Endothelial cell of umbilical vein (primary cell): ENCODE measurements at regions not wholly inside any gene's neighbourhood (a gene's known extent, or its start where the extent isn't known, plus 50 kb on each side); places are given as distances from the start of the nearest gene placed in this dataset.

Source experiments
- BruUV-seq: library from RNA; stranded (reverse); fragments of 400-500 nt; replicated peaks from 2 replicates; lab custom pipeline; 2021; lab: Mats Ljungman, UMichigan
- CTCF ChIA-PET: fragments of 300-600, 350-600 bp; sonication (Branson Sonifier 250); formaldehyde crosslinking; loops from one replicate; lab custom pipeline; 2021; ENCODE audit warnings: antibody characterized with exemption, inconsistent platforms; lab: Charles Lee
- POLR2A ChIA-PET: fragments of 300-600, 350-600 bp; sonication (Branson Sonifier 250); formaldehyde crosslinking; loops from one replicate; lab custom pipeline; 2021; ENCODE audit warnings: antibody characterized with exemption, inconsistent platforms; lab: Charles Lee
- DNase-seq: peaks from one replicate; pipeline ENCODE4 v3.0.0-alpha.2; 2011; ENCODE audit warnings: low read depth, low spot score
- FAIRE-seq: peaks from 2 replicates; lab custom pipeline; 2011; peaks lifted over from hg19 to GRCh38; lab: Jason Lieb, UNC
- H2AFZ ChIP-seq: 2 replicates; pipeline ENCODE4 v1.6.0; 2012; ENCODE audit warnings: low read depth, low read length, control low read depth, inconsistent platforms
- H3K27ac ChIP-seq: 2 replicates; pipeline ENCODE4 v1.5.1; 2011; ENCODE audit warnings: low read depth, mild to moderate bottlenecking, control low read depth, low read length, moderate library complexity; ENCODE audit not compliant: insufficient read depth
- H3K27me3 ChIP-seq, 2 experiments: 2 replicates each; pipeline versions ENCODE4 v1.6.0 to v1.6.1; 2011; ENCODE audit warnings: low read length in 2 of 2, mixed read lengths in 1 of 2; ENCODE audit not compliant: control insufficient read depth in 2 of 2, insufficient read depth in 2 of 2
- H3K36me3 ChIP-seq, 2 experiments: 2 replicates in 1 of 2; 3 replicates in 1 of 2; pipeline ENCODE4 v1.5.1; 2011; ENCODE audit warnings: low read length in 2 of 2, mild to moderate bottlenecking in 1 of 2, moderate library complexity in 1 of 2; ENCODE audit not compliant: control insufficient read depth in 2 of 2, insufficient read depth in 2 of 2; ENCODE audit errors: extremely low read depth in 1 of 2
- H3K4me1 ChIP-seq: 3 replicates; pipeline ENCODE4 v1.5.1; 2011; ENCODE audit warnings: mild to moderate bottlenecking, low read length; ENCODE audit not compliant: control insufficient read depth, insufficient read depth; ENCODE audit errors: extremely low read depth
- H3K4me2 ChIP-seq: 2 replicates; pipeline ENCODE4 v1.6.1; 2011; ENCODE audit warnings: low read length, control low read depth, mixed read lengths; ENCODE audit not compliant: insufficient read depth
- H3K4me3 ChIP-seq, 3 experiments: fragments of 200-600 bp in 1 of 3; sonication (generic), shearing (Covaris generic) in 1 of 3; replicated peaks in 1 of 3; 2 replicates each; pipeline ENCODE4 v1.5.1; 2011 to 2016; ENCODE audit warnings: control low read depth in 3 of 3, low read length in 3 of 3, mild to moderate bottlenecking in 2 of 3, inconsistent platforms in 1 of 3, low read depth in 1 of 3, moderate library complexity in 1 of 3; ENCODE audit not compliant: insufficient read depth in 1 of 3
- H3K79me2 ChIP-seq: 2 replicates; pipeline ENCODE4 v1.6.0; 2012; ENCODE audit warnings: low read length, inconsistent platforms; ENCODE audit not compliant: control insufficient read depth, insufficient read depth
- H3K9ac ChIP-seq: replicated peaks from 2 replicates; pipeline ENCODE3; 2011; ENCODE audit warnings: low read length, control low read depth; ENCODE audit not compliant: insufficient read depth; ENCODE audit errors: extremely low read depth
- H3K9me1 ChIP-seq: replicated peaks from 3 replicates; pipeline ENCODE4 v1.6.0; 2011; ENCODE audit warnings: mild to moderate bottlenecking, low read length; ENCODE audit not compliant: control insufficient read depth, insufficient read depth; ENCODE audit errors: extremely low read depth
- H3K9me3 ChIP-seq: replicated peaks from 2 replicates; pipeline ENCODE4 v1.5.1; 2012; ENCODE audit warnings: low read length, inconsistent platforms; ENCODE audit not compliant: control insufficient read depth, insufficient read depth
- H4K20me1 ChIP-seq: replicated peaks from 2 replicates; pipeline ENCODE3; 2011; ENCODE audit warnings: mild to moderate bottlenecking, low read length; ENCODE audit not compliant: control insufficient read depth, insufficient read depth; ENCODE audit errors: extremely low read depth
- CTCF ChIP-seq, 2 donors: IDR thresholded peaks; 1 replicate in 1 of 2; 2 replicates in 1 of 2; pipeline ENCODE4 v1.5.1; 2011; ENCODE audit warnings: low read length in 2 of 2, mild to moderate bottlenecking in 2 of 2, moderate library complexity in 2 of 2, control low read depth in 1 of 2, inconsistent platforms in 1 of 2, low read depth in 1 of 2; ENCODE audit not compliant: insufficient read depth in 1 of 2; ENCODE audit errors: extremely low read depth in 1 of 2
- EZH2 ChIP-seq: IDR thresholded peaks from 2 replicates; pipeline ENCODE4 v1.6.1; 2012; ENCODE audit warnings: borderline replicate concordance, low read depth, mild to moderate bottlenecking, moderate library complexity, low read length, inconsistent platforms; ENCODE audit not compliant: severe bottlenecking
- FOS ChIP-seq: IDR thresholded peaks from 2 replicates; pipeline ENCODE4 v1.6.1; 2011; ENCODE audit warnings: mild to moderate bottlenecking, low read length, moderate library complexity, borderline replicate concordance; ENCODE audit not compliant: insufficient read depth
- GATA2 ChIP-seq: IDR thresholded peaks from 2 replicates; pipeline ENCODE4 v1.7.0; 2011; ENCODE audit warnings: low read depth, mild to moderate bottlenecking, moderate library complexity, mixed read lengths, low read length; ENCODE audit not compliant: insufficient read length, insufficient read depth
- JUN ChIP-seq: IDR thresholded peaks from 2 replicates; pipeline ENCODE4 v1.6.1; 2011; ENCODE audit warnings: borderline replicate concordance, low read depth; ENCODE audit not compliant: insufficient read length, insufficient read depth
- MAX ChIP-seq: IDR thresholded peaks from 2 replicates; pipeline ENCODE4 v1.6.1; 2011; ENCODE audit not compliant: insufficient read depth, insufficient read length
- MYC ChIP-seq: IDR thresholded peaks from one replicate; pipeline ENCODE4 v1.6.1; 2011; ENCODE audit warnings: mild to moderate bottlenecking, low read depth, low read length
- POLR2A ChIP-seq: IDR thresholded peaks from 2 replicates; pipeline ENCODE4 v1.6.1; 2012; ENCODE audit warnings: low read depth, mild to moderate bottlenecking, control low read depth, low read length
- POLR2AphosphoS5 ChIP-seq: IDR thresholded peaks from 2 replicates; pipeline ENCODE4 v1.6.1; 2012; ENCODE audit warnings: low read depth, mild to moderate bottlenecking, control low read depth, low read length, moderate library complexity; ENCODE audit not compliant: insufficient read depth
- dilution Hi-C: fragments of 300-500 bp; cut with MboI; formaldehyde crosslinking; loops from one replicate; pipeline ENCODE4 v1.15.0; 2019; ENCODE audit warnings: low sequenced_read_pairs; ENCODE audit not compliant: extremely low pct_ligation_motif_present
- intact Hi-C: fragments of 100-400 bp; cut with micrococcal nuclease; formaldehyde crosslinking; loops from one replicate; pipeline ENCODE4 v1.10.0; 2022

- CTCF ChIA-PET: interaction anchor here (1.1 to 3.0 kb wide), 2 partner anchors 248 to 339 kb away, joined by 4 to 19 read pairs; no protein-coding TSS in a partner anchor
- no peak for DNase-seq
- intact Hi-C loops: no loop called here
Measured at GRCh38 chr11:60610702-60611101, 88.7 kb upstream of the MS4A8 start.

More at GRCh38 chr11:60610702-60611101, 88.7 kb upstream of the MS4A8 start:
- Histone ChIP-seq H3K4me3 (no peak overlapping the region), H3K4me2 (no peak overlapping the region), H3K36me3 (no peaks in the 10 kb centered on the region), H3K4me1 (no peaks in the 10 kb centered on the region), H3K9me3 (no peaks in the 10 kb centered on the region), H3K9ac (no peak overlapping the region), H3K79me2 (no peaks in the 10 kb centered on the region), H4K20me1 (no peaks in the 10 kb centered on the region), H2AFZ (no peak overlapping the region), H3K27ac (no peak overlapping the region), H3K9me1 (no peaks in the 10 kb centered on the region), H3K27me3 (peaks cover 2% of the 10 kb centered on the region in 2 experiments)
- FAIRE-seq: no peak
- dilution Hi-C loops: no loop called here
- POLR2A ChIA-PET: no interaction called here
- TF ChIP-seq MAX (no peak), CTCF (IDR thresholded peaks at IDR 0.05; ENCODE audit: extremely low read depth in 1 of 2, insufficient read depth in 1 of 2, low read depth in 1 of 2, low read length in 2 of 2) (no peak), EZH2 (no peak), POLR2AphosphoS5 (no peak), POLR2A (no peak), FOS (no peak), JUN (no peak), MYC (no peak), GATA2 (no peak)
- no TSS peak for BruUV-seq
